GM21529 (cell line): ENCODE measurements at regions not wholly inside any gene's neighbourhood (a gene's known extent, or its start where the extent isn't known, plus 50 kb on each side); places are given as distances from the start of the nearest gene placed in this dataset.
A peak's percentile ranks its signal among the peaks of the same experiment; 100 is the strongest.

ENCODE experiments used
- ATAC-seq: cut with Tn5 transposase; IDR thresholded peaks from one replicate; pipeline ENCODE4 v1.9.1; 2021; ENCODE audit not compliant: unreplicated experiment

DNA sequence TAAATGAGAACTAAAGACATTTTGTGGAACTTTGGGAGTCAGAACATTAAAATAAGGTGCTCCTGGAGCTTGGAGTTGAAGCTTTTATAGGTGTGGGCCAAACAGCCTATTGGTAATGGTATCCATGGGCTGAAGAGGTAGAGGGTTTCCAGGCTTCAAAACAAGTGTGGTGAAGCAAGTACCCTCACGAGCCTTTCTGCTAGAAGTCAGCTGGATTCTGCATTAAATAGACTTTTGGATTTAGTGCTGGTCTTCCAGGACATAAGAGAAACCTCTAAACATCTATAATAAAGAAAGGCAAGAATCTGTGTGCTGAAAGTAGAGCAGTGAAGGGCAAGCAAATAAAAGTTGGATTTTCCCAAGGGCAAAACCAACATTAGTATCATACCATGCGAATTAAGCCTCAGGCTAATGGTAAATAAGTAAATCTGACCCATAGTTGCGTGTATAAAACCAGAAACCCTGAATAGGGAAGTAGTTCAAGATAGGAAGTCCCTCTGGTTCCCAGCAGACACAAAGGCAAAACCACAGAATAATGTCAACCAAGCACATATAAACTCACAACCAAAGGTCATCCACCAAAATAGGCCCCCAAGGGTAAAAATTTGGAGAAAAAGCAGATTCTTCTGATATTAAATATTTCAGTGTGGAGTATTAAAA, 306.3 kb downstream of the TLE4 start:
- ATAC-seq = peak; percentile 47

DNA sequence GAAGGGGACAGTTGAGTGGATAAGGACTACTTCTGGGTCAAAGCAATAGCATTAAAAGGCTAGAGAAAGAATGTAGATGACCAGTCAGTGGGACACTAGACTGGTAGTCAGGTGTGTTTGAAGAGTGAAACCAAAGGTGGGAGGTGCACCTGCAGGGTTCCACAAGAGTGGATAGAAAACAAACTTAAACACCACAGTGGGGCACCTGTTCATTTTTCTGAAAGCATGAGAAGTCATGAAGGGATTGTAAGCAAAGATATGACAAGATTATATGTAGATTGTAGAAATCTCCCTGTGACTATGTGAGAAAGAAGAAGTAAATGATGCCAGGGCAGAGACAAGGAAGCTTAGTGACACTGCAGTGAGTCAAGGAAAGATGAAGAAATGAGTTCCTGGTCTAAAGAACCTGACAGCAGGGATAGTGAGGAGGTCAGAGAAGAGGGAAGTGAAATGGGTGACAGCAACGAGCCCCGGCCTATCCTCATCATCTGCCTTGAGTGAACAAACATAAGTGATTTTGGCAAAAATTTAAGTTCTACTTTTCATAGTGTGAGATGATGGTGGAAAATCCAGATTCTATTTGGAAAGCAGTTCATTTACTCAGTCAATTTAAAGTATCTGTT, 296.9 kb downstream of the TLE4 start:
- ATAC-seq = peak; percentile 56

DNA sequence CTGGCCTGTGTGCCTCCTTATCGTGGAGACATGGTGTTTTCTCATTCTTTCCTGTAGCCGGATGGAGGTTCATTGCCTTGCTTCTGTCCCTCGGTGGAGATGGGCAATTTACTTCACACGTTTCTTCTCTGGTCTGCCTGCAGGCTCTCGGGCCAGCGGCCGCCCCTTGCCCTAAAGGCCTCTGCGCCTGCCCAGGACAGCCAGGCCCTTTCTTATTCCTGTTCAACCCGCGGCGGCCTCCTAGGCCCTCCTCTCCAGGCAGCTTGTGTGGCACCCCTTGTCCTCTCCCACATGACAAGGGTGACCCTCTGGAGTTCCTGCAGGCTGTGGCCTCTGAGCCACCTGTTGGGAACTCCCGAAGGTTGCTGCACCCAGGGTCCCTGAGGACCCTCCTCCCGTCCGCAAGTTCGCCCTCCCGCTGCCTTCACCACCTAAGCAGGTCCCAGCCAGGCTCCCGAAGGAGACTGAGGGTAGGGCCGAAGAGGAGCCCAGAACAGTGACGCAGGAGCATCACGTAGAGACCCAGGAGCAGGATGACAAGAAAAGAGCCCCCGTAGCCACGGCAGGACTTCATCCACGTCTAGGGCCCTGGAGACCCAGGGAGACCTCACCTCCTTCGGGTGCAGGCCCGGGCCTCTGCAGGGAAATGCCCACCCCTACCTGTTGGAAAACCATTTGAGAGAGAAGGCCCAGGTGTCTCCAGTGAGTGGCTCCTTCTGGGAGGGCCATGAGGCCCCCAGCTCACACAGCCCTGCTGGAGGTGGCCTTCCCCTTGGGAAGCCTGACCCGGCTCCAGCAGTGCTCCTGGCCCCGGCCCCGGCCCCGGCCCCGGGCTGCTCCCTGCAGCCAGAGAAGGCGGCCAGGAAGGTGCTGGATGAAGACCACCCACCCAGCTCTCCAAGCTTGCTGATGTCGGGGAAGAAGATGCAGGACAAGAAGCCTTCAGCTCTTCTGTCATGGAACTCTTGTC, 291.4 kb downstream of the TLE4 start:
- ATAC-seq = no peak

DNA sequence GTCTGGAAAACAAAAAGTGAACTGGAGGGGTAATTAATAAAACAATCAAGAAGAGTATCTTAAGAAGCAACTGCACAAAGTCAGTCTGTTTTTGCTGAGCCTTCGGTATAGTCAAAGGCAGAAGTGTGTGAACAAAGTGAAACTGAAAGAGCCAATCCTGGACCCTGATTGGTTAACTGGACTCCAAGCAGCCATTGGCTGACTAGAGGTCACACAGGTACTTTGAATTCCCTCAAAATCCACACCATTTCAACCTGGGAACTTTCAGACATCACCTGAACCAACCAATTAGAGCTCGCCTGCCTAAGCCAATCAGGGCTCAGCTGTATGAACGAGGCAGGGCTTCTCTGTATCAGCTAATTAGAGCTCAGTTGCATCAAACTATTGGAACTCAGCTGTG, 286.7 kb downstream of the TLE4 start:
- ATAC-seq = no peak

DNA sequence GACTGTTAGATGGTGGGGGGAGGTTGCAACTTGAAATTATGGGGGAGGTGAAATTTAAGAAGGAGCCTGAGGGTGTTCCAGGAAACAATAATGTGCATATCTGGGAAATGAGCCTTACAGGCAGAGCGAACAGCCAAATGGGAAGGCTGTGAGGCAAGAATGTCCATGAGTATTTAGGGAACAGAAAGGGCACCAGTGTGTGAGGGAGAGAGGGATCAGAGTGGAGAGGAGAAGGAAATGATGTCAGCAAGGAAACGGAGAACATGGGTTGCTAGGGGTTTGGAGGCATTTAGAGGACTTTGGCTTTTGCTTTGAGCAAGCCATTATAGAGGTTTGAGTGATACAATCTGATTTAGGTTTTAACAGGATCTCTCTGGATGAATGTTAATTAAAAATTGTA, 285.4 kb downstream of the TLE4 start:
- ATAC-seq = no peak

DNA sequence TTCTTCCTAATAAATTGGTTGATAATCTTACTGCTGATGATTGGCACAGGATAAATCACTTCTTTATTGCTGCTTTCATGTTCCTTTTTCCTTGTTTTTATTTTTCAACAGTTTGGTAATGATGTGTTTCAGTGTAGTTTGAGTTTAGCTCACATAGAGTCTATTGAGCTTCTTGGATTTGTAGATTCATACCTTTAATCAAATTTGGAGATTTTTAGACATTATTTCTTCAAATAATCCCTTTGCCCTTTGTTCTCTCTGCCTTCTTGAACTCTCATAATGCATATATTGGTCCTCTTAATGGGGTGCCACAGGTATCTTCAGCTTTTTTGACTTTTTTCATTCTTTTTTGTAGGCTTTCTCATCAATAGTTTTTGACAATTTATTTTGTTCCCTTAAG, 275.3 kb downstream of the TLE4 start:
- no peak for ATAC-seq

DNA sequence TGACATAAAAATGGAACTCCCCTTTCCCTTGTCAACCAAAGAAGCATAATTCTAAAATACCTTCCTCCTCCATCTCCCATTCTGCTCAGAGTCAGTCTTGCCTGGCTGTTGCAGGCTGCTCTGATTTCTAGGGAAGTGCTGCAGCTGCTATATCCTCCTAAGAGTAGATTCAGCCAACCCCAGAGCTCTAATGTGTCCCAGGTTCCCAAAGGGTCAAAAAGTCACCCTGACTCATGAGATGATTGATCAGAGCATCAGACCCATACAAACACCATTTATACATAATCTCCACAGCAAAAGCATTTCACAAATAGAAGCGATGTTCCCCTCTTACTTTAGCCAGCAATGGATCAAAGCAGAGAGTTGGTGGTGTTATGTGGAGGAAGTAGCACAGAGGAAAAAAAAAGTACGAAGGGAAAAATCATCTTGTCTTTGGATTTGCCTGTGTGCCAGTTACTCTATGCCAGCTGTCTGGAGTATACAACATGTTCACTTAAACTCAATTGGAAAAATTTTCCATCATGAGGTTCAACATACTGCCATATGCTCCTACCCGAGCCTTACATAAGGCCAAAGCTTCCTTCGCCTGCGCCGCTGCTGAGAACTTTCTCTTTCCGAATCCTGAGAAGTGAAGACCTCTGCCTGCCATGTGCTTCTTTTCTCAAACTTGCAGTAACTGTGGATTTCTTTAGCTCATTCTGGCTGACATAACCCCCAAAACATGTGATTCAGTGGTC, 258.0 kb downstream of the TLE4 start:
- no peak for ATAC-seq

DNA sequence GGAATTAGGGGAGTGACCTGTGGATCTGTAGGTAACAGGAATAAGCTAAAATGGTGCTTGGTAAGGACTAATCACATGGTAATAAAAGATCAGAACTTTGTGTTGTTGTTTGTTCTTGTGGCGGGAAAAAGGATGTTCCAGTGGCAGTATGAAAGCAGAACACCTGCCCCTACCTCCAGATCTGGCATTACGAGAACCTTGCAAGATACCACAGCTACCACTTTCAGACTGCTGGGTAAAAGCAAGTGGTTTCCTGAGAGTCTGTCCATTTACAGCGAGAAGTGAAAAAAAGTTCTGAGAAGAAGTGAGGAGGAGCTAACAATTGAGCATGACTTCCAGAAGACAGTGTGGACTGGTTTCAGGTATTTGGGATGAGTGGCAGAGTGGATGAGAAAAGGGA, 252.5 kb downstream of the TLE4 start:
- ATAC-seq = peak; percentile 92

DNA sequence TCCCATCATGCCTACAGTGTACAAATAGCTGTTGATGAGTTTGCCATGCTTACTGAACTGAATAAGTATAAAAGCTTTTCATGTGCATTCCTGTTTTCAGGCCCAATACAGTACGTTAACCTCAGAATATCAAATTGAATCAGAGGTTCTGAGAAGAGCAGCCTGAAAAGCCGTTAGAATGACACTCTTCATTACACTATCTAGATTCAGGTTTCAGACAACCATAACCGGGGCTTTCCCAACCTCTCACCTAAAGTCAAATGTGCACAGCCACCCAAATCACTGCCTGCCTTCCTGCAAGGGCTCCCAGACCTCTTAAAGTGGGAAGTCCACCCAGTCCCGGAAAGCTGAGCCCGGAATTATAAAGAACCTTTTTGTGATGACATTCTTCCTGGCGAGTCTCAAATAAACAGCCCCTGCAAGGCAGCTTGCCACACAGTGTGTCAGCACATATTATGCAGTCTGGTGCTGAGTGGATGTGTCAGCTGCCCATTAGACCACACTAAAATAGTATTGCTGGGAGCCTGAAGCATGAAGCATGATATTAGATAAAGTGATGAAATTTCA, 245.8 kb downstream of the TLE4 start:
- ATAC-seq = peak; percentile 82

DNA sequence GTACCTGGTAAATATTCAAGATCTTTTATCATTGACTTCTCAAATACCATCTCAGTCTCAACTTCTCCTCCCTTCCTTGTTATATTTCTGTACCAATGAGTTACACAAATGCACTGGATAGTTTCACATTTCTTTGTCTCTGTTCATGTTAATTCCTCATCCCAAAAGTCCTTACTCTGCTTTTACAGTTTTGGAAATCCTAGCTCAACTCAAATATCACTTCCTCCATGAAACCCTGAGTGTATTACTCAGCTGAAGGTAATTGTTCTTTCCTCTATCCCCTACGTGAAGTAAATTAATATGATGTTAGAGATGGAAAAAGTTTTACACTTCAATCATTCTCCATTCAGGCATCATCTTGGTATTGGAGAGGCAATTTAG, 241.5 kb downstream of the TLE4 start:
- ATAC-seq = no peak

DNA sequence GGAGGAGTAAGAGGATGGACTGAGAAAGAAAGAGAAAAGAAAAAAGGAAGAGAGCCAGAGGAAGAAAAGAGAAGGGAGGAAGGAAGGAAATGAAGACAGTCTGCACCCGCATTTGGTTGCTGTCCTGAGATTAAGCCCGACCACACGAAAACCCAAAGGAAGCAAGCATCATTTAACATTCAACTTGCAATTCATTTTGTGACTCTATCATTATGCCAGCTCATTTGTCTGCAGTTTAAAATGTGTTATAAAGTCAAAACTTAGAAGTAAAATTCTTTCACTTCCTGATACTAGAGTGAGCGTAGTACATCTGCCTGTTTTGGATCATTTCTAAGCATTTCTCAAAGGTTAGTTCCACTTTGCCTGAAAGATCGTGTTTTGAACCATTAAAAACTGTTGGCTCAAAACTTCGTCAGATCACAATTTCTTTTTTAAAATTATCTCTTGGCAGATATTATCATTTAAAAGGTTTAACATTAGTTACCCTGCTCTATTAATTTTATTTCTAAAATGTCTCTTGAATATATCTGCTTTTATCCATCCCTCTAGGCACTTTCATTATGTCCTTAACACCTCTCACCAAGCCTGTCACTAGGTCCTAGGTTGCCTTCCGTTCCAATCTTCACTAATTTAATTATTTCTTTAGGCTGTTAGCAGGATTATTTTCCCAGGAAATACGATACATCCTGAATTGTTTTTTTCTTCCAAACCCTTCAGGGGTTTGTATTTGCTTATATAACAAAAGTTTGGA, 240.9 kb downstream of the TLE4 start:
- peak; percentile 74 for ATAC-seq

DNA sequence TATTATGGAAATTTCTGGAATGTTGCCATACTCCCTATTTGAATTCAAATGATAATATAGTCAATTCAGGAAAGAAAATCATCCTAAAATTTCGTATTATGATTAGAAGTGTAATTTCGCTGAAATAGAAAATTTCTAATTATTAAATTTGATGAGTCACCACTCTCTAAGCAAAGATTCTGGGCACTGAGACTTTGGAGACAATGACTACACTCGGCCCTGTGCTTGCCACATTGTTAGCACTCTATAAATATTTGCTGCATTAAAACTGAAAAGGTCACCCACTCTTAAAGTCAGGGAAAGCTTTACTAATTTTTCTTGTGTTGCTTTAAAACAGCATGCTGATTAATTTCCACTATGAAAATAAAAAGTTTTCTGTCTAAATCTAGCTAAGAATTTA, 240.3 kb downstream of the TLE4 start:
- ATAC-seq = peak; percentile 7

DNA sequence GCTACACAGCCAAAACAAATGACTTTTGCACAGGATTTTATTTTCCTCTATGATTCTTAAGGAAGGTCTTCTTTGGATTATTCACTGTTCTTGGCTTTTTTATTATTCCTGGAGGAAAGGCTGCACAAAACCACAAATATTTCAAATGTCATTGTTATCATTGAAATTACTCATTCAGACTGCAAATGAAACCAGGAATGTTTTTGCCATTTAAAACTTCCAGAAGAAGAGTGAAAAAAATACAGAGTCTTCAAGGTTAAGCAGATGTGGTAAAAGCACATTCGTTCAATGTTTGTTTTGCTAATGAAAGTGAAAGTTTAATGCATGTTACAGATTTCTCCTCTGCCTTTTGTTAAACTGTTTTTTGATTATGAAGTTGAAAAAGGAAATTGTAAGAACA, 238.2 kb downstream of the TLE4 start:
- no peak for ATAC-seq

DNA sequence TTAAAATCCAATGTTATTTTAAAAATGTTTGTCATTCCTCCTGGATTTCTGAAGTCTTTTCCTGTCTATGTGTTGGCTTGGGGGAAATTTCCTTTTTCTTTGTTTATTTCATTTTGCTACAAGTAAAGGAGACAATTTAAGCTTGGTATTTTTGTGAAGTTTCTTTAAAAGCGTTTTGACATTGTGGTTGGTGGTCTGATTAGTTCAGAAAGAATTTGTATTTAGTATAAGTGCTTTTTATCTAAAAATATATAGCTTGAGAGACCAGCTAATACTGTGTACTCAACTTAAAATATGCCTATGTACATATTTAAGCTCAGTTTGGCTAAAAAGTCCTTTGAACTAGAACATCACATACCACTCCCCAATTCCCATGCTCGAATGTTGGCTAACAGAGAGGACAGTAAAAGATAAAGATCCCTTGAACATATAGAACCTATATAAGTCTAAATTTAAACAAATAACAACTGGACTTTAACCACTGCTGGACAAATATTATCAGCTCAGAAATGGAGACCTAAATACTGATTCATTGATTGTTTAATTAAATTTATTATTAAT, 237.6 kb downstream of the TLE4 start:
- no peak for ATAC-seq

DNA sequence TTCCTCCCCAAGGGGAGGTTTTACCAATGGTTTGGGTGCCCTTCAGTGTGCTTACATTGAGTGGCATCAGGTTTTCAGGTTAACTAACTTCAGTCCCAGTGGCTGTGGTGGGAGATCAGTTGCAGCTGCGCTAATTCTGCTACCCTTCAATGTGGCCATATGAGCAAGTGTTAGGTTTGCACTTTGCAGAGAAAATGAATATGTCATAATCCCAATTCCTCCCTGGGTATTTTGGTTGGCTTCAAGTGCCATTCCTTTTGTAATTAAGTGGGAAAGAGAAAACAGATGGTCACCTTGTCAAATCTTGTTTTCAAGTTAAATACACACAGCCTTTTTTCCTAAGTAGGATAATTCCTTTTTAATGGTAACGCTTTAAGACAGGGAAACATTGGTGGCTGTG, 236.2 kb downstream of the TLE4 start:
- no peak for ATAC-seq

DNA sequence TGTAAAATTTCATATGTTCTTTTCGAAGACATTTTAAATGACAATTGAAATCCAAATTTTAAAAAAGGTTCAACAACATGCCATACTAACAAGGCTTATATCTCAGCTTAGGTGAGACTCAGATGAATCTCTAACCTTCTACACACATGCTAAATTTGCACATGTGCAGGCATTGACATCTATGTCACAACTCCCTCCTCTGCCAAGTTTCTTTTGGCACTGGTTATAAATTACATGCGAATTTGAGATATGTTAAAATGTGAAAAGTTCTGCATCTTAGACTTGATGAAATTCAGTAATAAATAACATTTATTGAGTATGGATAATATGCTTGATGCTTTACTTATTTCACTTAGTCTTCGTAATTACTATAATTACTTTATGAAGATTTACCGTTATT, 234.3 kb downstream of the TLE4 start:
- ATAC-seq = no peak

DNA sequence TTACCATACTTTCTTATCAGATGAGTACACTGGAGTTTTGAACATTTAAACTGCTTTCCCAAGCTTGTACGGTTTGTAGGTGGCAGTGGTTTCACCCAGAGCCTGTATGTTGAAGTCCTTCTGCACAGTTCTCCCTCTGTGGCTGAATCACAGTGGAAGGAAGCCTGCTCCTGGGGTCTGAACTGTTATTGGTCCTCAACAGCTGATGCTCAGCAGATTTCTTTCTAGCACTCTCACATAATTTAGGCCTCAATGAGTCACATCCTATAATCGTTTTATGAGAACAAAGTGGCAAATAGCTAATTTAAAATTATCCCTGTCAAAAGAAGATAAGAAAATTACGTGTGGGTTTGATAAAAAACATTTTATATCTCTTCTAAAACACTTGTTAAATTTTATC, 229.7 kb downstream of the TLE4 start:
- ATAC-seq = no peak

DNA sequence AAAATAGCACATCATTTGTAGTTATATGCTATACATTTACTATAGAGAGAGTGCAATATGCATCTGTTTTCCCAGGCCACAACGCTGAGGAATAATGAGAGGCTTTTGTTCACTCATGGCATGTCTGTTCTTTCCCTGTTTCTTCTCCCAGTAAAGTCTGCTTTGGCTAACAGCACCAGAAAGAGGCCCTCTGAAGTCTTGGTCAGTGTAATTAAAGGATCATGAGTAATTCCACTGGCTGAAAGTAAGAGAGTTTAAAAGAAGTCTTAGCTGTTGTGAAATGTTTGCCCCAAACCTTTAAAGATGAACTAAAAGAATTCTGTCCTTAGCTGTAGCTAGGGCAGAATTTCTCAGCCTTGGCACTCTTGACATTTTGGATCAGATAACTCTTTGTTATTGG, 228.8 kb downstream of the TLE4 start:
- no peak for ATAC-seq

DNA sequence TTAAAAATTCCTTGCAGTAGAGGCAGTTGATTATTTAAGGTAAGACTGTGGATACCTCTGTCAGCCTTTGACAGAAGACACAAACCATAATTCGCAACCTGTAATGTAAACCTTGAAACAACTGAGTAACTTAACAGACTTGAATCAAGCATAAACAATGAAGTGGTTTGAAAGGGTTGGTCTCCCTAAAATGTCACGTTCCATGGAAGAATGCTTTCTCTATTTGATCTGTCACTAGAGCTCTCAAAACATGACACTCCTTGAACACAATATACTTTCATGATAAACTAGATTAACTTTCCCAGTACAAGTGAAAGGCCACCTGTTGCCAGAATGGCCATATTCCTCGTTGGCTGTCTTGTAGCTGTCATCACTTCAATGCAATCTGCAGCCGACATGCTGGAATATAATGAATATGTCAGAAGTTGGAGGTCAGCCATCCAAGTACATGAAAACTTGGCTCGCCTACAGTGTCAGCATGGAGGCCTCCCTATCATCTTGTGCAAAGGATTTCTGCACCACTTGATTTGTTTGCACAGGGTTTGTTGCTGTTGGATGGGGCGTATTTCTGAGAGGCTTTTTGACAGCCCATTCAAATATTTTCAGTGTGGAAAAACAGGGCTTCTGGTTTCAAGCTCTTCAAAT, 228.0 kb downstream of the TLE4 start:
- no peak for ATAC-seq
